ENCODE measurements at regions not wholly inside any gene's neighbourhood (a gene's known extent, or its start where the extent isn't known, plus 50 kb on each side); places are given as distances from the start of the nearest gene placed in this dataset.

GRCh38 chr3:18758047-18758704, 333.0 kb upstream of the SATB1 start:
- H3K79me1 ChIP-seq (ENCODE audit: low read depth, low read length) = no peaks in the 10 kb centered on the region
- ChIA-PET POLR2A (ENCODE audit: partially characterized antibody) (interaction anchor here (0.9 kb wide), 1 partner anchor 334 kb away, joined by 3 read pairs; no protein-coding TSS in a partner anchor), CTCF (ENCODE audit: partially characterized antibody) (interaction anchor here (0.5 to 4.5 kb wide), 24 partner anchors 8 to 863 kb away, joined by 3 to 36 read pairs (median 4); no protein-coding TSS in a partner anchor)
- H3K23ac ChIP-seq (ENCODE audit: insufficient read length) = no peak overlapping the region
- H2AFZ ChIP-seq (ENCODE audit: low read length) = no peak overlapping the region
- no peak overlapping the region for H3K18ac ChIP-seq (ENCODE audit: extremely low read depth, low read length)
- H2BK12ac ChIP-seq (ENCODE audit: low read depth, low read length) = no peak overlapping the region
- H4K20me1 ChIP-seq (replicated peaks in 1 of 2; ENCODE audit: control insufficient read depth in 1 of 2, insufficient read depth in 2 of 2, low read length in 2 of 2) = no peaks in the 10 kb centered on the region
- H3K36me3 ChIP-seq (ENCODE audit: control insufficient read depth in 2 of 4, insufficient read depth in 4 of 4, low read length in 3 of 4) = no peaks in the 10 kb centered on the region
- H2AK5ac ChIP-seq (ENCODE audit: low read depth, low read length) = no peak overlapping the region
- FAIRE-seq = peak; percentile 97
- no peak overlapping the region for H3K27ac ChIP-seq (ENCODE audit: low read depth, low read length)
- H2BK20ac ChIP-seq (ENCODE audit: low read length) = no peak overlapping the region
- no peak overlapping the region for H3K4ac ChIP-seq (replicated peaks; ENCODE audit: insufficient read length, low read depth, low read length)
- H3K9me3 ChIP-seq (ENCODE audit: insufficient read depth in 2 of 2, low read depth in 1 of 2, low read length in 1 of 2) = no peaks in the 10 kb centered on the region
- no peaks in the 10 kb centered on the region; the same call in 1 of the 2 replicates for H3K23me2 ChIP-seq (ENCODE audit: low read depth, low read length)
- no peak overlapping the region for H3K56ac ChIP-seq (replicated peaks; ENCODE audit: insufficient read length, low read depth, low read length)
- H4K8ac ChIP-seq (ENCODE audit: extremely low read depth, insufficient read depth, low read length) = no peak overlapping the region
- H3K14ac ChIP-seq (ENCODE audit: insufficient read length) = no peak overlapping the region
- WGBS, 2 experiments (ENCODE audit: extremely low coverage in 1 of 2, insufficient coverage in 1 of 2, insufficient read length in 1 of 2, insufficient replicate concordance in 2 of 2, low coverage in 1 of 2, low lambda C conversion rate in 2 of 2, missing lambda C conversion rate in 1 of 2) = 29% methylated on average over 4 of the region's 4 CpGs; no CpG with 5 or more reads in 1 of the 2 experiments
- DNase-seq (ENCODE audit: low read depth in 1 of 2, low spot score in 2 of 2) = peak in 1 of 2 experiments; percentile 21
- no peaks in the 10 kb centered on the region for H3K79me2 ChIP-seq (ENCODE audit: control insufficient read depth in 1 of 2, insufficient read depth in 2 of 2, low read length in 2 of 2)
- H4K91ac ChIP-seq (replicated peaks; ENCODE audit: insufficient read length, low read length) = no peak overlapping the region
- no peaks in the 10 kb centered on the region; a peak in 1 of 7 replicates for H3K4me1 ChIP-seq (replicated peaks in 1 of 4; ENCODE audit: control insufficient read depth in 3 of 4, insufficient read depth in 4 of 4, low read length in 3 of 4)
- H2BK5ac ChIP-seq (ENCODE audit: low read depth, low read length) = no peak overlapping the region
- H4K5ac ChIP-seq (ENCODE audit: insufficient read length, low read depth, low read length) = no peak overlapping the region
- no peak overlapping the region for H2BK15ac ChIP-seq (ENCODE audit: low read length)
- peak overlapping the region in 1 of 2 experiments; percentile 27; a peak in 1 of 4 replicates for H3K4me2 ChIP-seq (ENCODE audit: insufficient read depth in 1 of 2, low read depth in 2 of 2, low read length in 2 of 2)
- no peak overlapping the region for H3K9ac ChIP-seq (replicated peaks in 1 of 4; ENCODE audit: extremely low read depth in 1 of 4, low read depth in 3 of 4, low read length in 3 of 4)
- no peak overlapping the region for H2BK120ac ChIP-seq (replicated peaks; ENCODE audit: low read depth, low read length)
- peak overlapping the region in 1 of 4 experiments; percentile 23; a peak in 1 of 8 replicates for H3K4me3 ChIP-seq (ENCODE audit: extremely low read depth in 1 of 4, insufficient read depth in 2 of 4, low read depth in 3 of 4, low read length in 4 of 4)
- H3K27me3 ChIP-seq (replicated peaks in 1 of 4; ENCODE audit: control insufficient read depth in 3 of 4, extremely low read depth in 1 of 4, insufficient read depth in 3 of 4, low read length in 3 of 4) = no peaks in the 10 kb centered on the region
- TF ChIP-seq MAFK (IDR thresholded peaks at IDR 0.05; ENCODE audit: low read depth, low read length) = no peak
- TF ChIP-seq BACH1 (IDR thresholded peaks at IDR 0.05; ENCODE audit: low read length) = no peak
- TF ChIP-seq KDM4A (IDR thresholded peaks at IDR 0.05; ENCODE audit: low read depth, low read length, severe bottlenecking) = no peak
- no peak for TF ChIP-seq FOSL1 (IDR thresholded peaks at IDR 0.05; ENCODE audit: insufficient read depth, low read depth, low read length)
- no peak for TF ChIP-seq ZNF274 (IDR thresholded peaks at IDR 0.05; ENCODE audit: borderline replicate concordance, extremely low read depth, low read length)
- no peak for TF ChIP-seq PHF8 (conservative IDR thresholded peaks at IDR 0.05; ENCODE audit: low read depth, low read length)
- no peak for TF ChIP-seq CEBPB (IDR thresholded peaks at IDR 0.05; ENCODE audit: low read depth, low read length)
- no peak for TF ChIP-seq TCF12 (IDR thresholded peaks at IDR 0.05; ENCODE audit: low read depth, low read length)
- no peak for TF ChIP-seq TAF1 (IDR thresholded peaks at IDR 0.05; ENCODE audit: low read depth, low read length)
- no peak for TF ChIP-seq SAP30 (IDR thresholded peaks at IDR 0.05; ENCODE audit: insufficient read depth, insufficient replicate concordance, low read length)
- no peak for TF ChIP-seq CBX8 (IDR thresholded peaks at IDR 0.05; ENCODE audit: borderline replicate concordance, low read depth, low read length)
- TF ChIP-seq RFX5 (IDR thresholded peaks at IDR 0.05; ENCODE audit: borderline replicate concordance, low read depth, low read length) = no peak
- TF ChIP-seq SP1 (IDR thresholded peaks at IDR 0.05; ENCODE audit: low read depth, low read length) = peak; percentile 90
- no peak for TF ChIP-seq POU5F1 (IDR thresholded peaks at IDR 0.05; ENCODE audit: low read depth, low read length)

All from H1 (cell line).